Amniotic stem cell (primary cell): ENCODE measurements at regions not wholly inside any gene's neighbourhood (a gene's known extent, or its start where the extent isn't known, plus 50 kb on each side); places are given as distances from the start of the nearest gene placed in this dataset.
"Not testable (repeated sequence)": the region's sequence is repeated elsewhere in the genome, so short reads cannot be mapped to it uniquely, and the experiment has no call there.

Experiments used
- DNase-seq: peaks from one replicate; lab custom pipeline; 2025; lab: John Stamatoyannopoulos, UW

DNA sequence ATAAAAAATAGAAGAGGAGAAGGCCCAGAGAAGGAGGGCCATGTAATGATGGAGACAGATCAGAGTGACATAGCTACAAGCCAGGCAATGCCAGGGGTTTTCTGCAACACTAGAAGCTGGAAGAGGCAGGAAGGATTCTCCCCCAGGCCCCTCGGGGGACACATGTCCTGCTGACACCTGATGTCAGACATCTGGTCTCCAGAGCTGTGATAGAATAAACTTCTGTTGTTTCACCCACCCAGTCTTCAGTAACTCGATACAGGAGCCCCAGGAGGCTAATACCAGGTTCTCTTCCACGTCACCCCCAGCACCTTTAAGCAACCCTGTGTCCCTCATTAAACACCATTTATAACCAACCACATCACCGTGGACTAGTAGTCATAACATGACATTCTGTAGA, 94.9 kb downstream of the TMEM130 start:
- DNase-seq = no peak

DNA sequence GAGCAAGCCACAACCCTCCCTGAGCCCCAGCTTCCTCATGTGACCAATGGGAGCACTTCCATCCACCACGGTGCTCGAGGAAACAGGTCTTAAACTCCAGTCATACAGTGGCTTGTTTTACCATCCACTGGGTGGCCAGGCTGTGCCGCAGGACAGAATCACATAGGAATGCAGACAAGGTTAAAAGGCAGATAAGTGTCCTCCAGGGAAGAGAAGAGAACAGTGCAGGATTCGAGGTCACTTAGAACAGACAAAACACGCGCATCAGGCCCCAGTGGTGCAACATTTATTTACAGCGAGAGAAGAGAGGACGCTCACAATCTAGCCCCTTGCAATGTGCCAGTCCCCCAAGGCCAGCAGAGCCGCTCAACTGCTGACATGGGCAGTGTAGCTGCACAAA, 92.8 kb downstream of the TMEM130 start:
- no peak for DNase-seq

DNA sequence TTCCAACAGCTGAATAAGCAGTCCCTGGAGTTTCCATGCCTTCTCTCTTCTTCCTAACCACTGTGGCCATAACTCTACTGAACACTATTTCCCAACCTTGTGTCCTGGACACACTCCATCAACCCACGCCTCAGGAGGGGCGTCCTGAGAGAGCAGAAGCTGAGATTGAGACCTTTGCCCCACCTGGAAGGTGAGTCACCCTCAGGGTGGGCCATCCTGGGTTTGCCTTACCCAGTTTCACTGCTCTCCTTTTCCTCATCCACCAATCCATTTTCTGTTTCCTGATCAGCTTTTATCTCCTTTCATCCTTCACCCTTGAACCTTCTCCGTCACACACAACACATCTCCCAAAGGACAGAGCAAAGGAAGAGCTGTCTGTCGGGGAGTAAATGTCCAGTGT, 91.4 kb downstream of the TMEM130 start:
- no peak for DNase-seq

DNA sequence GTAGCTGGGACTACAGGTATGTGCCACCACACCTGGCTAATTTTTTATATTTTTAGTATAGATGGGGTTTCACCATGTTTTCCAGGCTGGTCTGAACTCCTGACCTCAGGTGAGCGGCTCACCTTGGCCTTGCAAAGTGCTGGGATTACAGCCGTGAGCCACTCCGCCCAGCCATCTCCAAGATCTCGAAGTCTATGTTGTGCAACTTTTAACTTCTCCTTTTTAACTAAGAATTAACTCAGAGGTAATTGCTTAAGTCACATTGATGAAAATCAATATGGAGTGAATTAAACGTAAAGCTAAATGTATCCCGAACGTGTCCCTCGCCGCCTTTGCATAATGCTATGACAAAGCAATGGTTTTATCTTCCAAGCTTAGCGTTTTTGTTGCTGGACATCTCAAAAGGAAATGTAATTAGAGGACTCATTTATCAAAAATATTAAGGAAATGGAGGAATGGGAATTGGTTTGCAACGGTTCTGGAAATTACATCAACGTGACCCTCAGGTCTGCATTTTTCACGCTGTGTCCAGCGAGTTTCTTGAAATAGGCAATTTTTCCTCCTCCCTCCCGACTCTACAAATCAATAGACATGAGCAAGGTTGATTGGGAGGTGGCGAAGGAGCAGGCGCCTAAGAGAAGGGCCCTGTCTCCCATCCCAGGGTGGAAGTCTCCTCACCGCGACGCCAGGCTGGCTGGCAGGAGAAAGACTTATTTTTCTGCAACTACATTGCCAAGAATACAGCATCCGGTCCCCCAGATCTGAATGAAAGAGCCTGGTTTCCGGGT, 89.8 kb downstream of the TMEM130 start:
- no peak for DNase-seq

DNA sequence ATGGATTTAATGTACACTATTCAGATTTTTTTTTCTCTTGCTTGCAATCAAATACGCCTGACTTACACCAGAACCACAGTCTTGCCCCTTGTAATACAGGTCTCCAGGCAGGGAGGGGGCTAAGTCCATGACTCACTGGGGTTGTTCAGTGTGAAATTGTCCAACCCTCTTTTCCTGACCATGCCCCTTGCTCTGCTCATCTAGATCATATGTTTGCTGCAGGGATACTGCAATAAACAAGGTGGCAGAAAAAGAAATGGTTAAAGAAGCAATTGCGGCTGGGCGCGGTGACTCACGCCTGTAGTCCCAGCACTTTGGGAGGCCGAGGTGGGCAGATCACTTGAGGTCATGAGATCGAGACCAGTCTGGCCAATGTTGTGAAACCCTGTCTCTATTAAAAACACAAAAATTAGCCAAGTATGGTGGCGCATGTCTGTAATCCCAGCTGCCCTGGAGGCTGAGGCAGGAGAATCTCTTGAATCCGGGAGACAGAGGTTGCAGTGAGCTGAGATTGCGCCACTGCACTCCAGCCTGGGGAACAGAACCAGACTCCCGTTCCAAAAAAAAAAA, 85.5 kb downstream of the TMEM130 start:
- no peak for DNase-seq

DNA sequence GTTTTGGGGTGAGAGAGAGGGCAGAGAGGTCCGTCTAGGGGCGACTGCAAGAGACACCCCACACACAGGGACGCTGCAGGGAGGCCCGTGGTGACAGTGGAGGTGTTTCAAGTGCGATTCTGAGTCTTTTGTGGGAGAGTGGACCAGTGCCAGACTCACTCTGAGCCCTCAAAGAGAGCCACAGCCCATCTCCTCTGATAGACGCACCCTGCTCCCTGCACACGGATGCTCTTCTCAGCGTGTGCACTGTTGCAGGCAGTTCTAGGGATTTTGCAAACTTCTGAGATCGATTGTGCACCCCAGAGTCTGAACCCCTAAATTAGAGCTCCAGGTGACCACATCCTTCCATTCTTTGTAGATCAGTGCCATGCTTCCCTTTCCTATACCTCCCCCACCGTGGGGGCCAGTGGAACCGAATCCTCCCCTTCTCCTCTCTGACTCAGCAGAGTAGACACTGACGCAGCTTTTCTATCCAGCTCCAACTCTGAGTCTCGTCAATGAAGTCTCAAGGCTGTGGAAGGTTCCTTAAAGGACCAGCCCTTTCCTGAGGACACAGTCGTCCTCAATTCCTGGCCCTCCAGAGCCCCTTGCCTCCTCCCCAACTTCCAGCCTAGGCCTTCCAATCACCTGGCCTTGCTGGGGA, 83.8 kb downstream of the TMEM130 start:
- DNase-seq = no peak

DNA sequence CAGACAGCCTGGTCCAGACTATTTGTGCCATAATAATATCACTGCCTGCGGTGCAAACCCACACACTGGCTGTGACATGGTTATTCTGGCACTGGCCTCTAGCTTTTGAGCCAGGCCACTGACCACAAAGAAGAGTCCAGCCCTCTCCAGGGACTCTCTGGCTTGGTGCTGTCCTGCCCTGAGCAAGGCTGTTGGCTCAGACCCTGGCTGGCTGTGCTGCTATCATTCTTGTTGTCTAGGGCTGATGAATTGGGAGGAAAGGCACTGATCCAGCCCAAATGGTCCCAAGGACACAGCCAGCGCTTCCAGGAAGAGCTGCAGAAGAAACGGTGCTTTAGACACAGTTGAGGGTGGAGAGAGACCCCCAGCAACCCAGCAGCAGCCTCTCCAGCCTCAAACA, 80.8 kb downstream of the TMEM130 start:
- no peak for DNase-seq

DNA sequence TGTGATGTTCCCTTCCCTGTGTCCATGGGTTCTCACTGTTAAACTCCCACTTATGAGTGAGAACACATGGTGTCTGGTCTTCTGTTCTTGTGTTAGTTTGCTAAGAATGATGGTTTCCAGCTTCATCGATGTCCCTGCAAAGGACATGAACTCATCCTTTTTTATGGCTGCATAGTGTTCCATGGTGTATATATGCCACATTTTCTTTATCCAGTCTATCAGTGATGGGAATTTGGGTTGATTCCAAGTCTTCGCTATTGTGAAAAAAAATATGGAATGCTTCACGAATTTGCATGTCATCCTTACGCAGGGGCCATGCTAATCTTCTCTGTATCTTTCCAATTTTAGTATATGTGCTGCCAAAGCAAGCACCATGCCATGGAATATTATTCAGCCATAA, 75.4 kb downstream of the TMEM130 start:
- DNase-seq = not testable (repeated sequence)

DNA sequence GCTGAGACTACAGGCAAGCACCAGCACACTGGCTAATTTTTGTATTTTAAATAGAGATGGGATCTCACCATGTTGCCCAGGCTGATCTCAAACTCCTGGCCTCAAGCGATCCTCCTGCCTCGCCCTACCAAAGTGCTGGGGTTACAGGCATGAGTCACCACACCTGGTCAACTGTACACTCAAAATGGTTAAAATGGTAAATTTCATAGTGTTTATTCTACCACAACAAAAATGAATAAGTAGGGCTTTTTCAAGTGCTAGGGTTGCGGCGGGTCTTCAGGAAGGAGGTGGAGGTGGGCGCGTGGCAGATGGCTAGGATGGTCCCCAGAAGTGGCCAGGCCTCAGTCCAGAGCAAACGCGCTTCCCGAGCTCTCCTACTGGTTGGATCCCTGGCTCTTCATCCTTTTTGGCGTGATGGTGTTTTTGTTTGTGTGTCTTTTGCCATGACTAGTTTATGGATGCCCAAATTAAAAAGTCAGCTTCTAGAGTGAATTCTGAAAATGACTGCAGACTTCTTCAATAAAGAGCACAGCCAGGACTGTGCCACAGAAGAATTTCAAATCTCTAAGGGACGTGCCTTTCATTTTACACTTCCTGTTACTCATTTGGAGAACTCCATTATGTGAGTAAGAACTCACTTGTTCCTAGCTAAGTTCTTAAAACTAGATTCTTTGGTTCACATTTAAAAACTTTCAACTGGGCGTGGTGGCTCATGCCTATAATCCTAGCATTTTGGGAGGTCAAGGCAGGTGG, 73.9 kb downstream of the TMEM130 start:
- no peak for DNase-seq
